ENCODE measurements at regions not wholly inside any gene's neighbourhood (a gene's known extent, or its start where the extent isn't known, plus 50 kb on each side); places are given as distances from the start of the nearest gene placed in this dataset.
A peak's percentile ranks its signal among the peaks of the same experiment; 100 is the strongest.

- intact Hi-C loops (cut with micrococcal nuclease; ENCODE audit: unreplicated experiment): no loop called here
- POLR2A ChIA-PET (ENCODE audit: low non-redundant PET): no interaction called here
These were observed 357.0 kb downstream of the TTLL7 start for GRCh38 chr1:83641796-83642443.

GRCh38 chr1:83641206-83641658 is 357.7 kb downstream of the TTLL7 start:
- H3K9me3 ChIP-seq (ENCODE audit: low read depth, low read length, poor library complexity, severe bottlenecking): no peaks in the 10 kb centered on the region
- TF ChIP-seq EZH2 (IDR thresholded peaks at IDR 0.05; ENCODE audit: borderline replicate concordance, low read depth, low read length, poor library complexity, severe bottlenecking) (no peak), CTCF (conservative IDR thresholded peaks at IDR 0.05; ENCODE audit: low read depth, low read length) (no peak)
- no TSS peak for BruUV-seq (replicated peaks)
- ChIA-PET CTCF (no interaction called here), POLR2A (ENCODE audit: low non-redundant PET) (no interaction called here)
- intact Hi-C loops (cut with micrococcal nuclease; ENCODE audit: unreplicated experiment): no loop called here
- H3K4me3 ChIP-seq (ENCODE audit: low read depth, low read length, poor library complexity, severe bottlenecking): no peak overlapping the region
- DNase-seq (ENCODE audit: low spot score): peak; percentile 4
- H3K36me3 ChIP-seq (ENCODE audit: insufficient read depth, low read length, poor library complexity, severe bottlenecking): no peaks in the 10 kb centered on the region
- no peak overlapping the region for H3K27ac ChIP-seq (ENCODE audit: low read depth, low read length, poor library complexity, severe bottlenecking)
- no peaks in the 10 kb centered on the region for H3K4me1 ChIP-seq (ENCODE audit: insufficient read depth, low read length, poor library complexity, severe bottlenecking)
- no peaks in the 10 kb centered on the region for H3K27me3 ChIP-seq (replicated peaks; ENCODE audit: insufficient read depth, low read depth, low read length, poor library complexity)

More at GRCh38 chr1:83641796-83642443, 357.0 kb downstream of the TTLL7 start:
- H3K27me3 ChIP-seq (replicated peaks; ENCODE audit: insufficient read depth, low read depth, low read length, poor library complexity): no peaks in the 10 kb centered on the region
- TF ChIP-seq EZH2 (IDR thresholded peaks at IDR 0.05; ENCODE audit: borderline replicate concordance, low read depth, low read length, poor library complexity, severe bottlenecking) (no peak), CTCF (conservative IDR thresholded peaks at IDR 0.05; ENCODE audit: low read depth, low read length) (no peak)
- H3K9me3 ChIP-seq (ENCODE audit: low read depth, low read length, poor library complexity, severe bottlenecking): no peaks in the 10 kb centered on the region
- H3K27ac ChIP-seq (ENCODE audit: low read depth, low read length, poor library complexity, severe bottlenecking): no peak overlapping the region
- H3K4me3 ChIP-seq (ENCODE audit: low read depth, low read length, poor library complexity, severe bottlenecking): no peak overlapping the region
- H3K36me3 ChIP-seq (ENCODE audit: insufficient read depth, low read length, poor library complexity, severe bottlenecking): no peaks in the 10 kb centered on the region
- H3K4me1 ChIP-seq (ENCODE audit: insufficient read depth, low read length, poor library complexity, severe bottlenecking): no peaks in the 10 kb centered on the region
- CTCF ChIA-PET: no interaction called here
- BruUV-seq (replicated peaks): no TSS peak
- no peak for DNase-seq (ENCODE audit: low spot score)

- CTCF ChIA-PET: no interaction called here
- intact Hi-C loops (cut with micrococcal nuclease; ENCODE audit: unreplicated experiment): no loop called here
- DNase-seq (ENCODE audit: low spot score): no peak
- TF ChIP-seq EZH2 (IDR thresholded peaks at IDR 0.05; ENCODE audit: borderline replicate concordance, low read depth, low read length, poor library complexity, severe bottlenecking): no peak
- no peak for TF ChIP-seq CTCF (conservative IDR thresholded peaks at IDR 0.05; ENCODE audit: low read depth, low read length)
- Histone ChIP-seq H3K9me3 (ENCODE audit: low read depth, low read length, poor library complexity, severe bottlenecking) (no peaks in the 10 kb centered on the region), H3K36me3 (ENCODE audit: insufficient read depth, low read length, poor library complexity, severe bottlenecking) (no peaks in the 10 kb centered on the region), H3K27me3 (replicated peaks; ENCODE audit: insufficient read depth, low read depth, low read length, poor library complexity) (peaks cover 5% of the 10 kb centered on the region), H3K27ac (ENCODE audit: low read depth, low read length, poor library complexity, severe bottlenecking) (no peak overlapping the region), H3K4me3 (ENCODE audit: low read depth, low read length, poor library complexity, severe bottlenecking) (no peak overlapping the region), H3K4me1 (ENCODE audit: insufficient read depth, low read length, poor library complexity, severe bottlenecking) (no peaks in the 10 kb centered on the region)
- no TSS peak for BruUV-seq (replicated peaks)
- POLR2A ChIA-PET (ENCODE audit: low non-redundant PET): no interaction called here
These were observed 359.1 kb downstream of the TTLL7 start for GRCh38 chr1:83639785-83640184.

Data from A673 (cell line).